LNCAP (cell line): ENCODE measurements at regions not wholly inside any gene's neighbourhood (a gene's known extent, or its start where the extent isn't known, plus 50 kb on each side); places are given as distances from the start of the nearest gene placed in this dataset.

Experiments
- TF ChIP-seq, protein P1 (sequence below): fragments of 450-650 bp; IDR thresholded peaks from 2 replicates; pipeline ENCODE4 v1.5.1; 2017; ENCODE audit warnings: mild to moderate bottlenecking

DNA sequence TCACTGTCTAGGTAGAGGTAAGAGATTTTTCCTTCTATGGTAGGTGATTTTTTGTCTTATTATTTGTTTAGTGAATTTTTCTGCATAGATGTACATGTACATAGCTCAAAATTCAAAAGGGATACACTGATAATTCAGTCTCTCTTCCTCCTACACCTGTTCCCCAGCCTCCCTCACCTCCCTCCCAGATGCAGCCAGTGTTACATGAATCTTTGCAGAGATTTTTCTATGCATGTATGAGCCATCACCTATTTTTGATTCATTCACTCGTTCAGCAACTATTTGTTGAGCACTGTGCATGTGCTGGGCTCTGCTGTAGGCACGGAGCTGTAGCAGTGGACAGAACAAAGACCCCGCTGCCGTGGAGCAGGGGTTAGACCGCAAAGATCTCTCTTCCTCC, 218.9 kb downstream of the AACS start:
- TF ChIP-seq, protein P1, sequence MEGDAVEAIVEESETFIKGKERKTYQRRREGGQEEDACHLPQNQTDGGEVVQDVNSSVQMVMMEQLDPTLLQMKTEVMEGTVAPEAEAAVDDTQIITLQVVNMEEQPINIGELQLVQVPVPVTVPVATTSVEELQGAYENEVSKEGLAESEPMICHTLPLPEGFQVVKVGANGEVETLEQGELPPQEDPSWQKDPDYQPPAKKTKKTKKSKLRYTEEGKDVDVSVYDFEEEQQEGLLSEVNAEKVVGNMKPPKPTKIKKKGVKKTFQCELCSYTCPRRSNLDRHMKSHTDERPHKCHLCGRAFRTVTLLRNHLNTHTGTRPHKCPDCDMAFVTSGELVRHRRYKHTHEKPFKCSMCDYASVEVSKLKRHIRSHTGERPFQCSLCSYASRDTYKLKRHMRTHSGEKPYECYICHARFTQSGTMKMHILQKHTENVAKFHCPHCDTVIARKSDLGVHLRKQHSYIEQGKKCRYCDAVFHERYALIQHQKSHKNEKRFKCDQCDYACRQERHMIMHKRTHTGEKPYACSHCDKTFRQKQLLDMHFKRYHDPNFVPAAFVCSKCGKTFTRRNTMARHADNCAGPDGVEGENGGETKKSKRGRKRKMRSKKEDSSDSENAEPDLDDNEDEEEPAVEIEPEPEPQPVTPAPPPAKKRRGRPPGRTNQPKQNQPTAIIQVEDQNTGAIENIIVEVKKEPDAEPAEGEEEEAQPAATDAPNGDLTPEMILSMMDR, result no peak

GRCh38 chr12:125284945-125285685, 219.9 kb downstream of the AACS start:
- TF ChIP-seq, protein P1, result no peak

DNA sequence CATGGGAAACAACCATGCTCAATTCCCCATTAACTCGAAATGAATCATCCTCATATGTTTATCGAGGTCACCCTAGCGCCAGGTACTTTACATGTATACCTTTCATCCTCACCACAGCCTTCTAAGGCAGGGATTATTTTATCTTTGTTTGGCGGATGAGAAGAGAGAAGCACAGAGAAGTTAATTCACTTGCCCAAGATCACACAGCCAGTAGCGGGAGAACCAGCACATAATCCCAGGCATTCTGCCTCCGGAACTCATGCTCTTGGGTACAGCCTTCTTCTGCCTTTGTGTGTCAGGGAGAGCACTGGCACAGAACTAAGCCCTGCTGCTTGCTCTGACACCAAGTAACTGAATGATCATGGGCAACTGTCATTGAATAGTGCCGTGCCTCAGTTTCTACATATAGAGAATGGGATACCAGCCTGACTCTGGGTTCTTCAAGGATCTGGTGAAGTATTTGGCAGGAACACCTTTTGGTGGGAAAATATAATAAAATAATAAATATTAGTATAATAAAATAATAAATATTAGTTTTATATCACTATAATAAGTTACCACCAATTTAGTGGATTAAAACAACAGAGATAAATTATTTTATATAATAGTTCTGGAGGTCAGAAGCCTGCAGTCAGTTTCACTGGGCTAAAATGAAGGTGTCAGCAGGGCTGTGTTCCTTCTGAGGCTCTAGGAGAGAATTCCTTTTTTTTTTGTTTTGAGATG, 220.9 kb downstream of the AACS start:
- TF ChIP-seq, protein P1, result no peak

GRCh38 chr12:125287155-125287847, 222.1 kb downstream of the AACS start:
- TF ChIP-seq, protein P1, result no peak

DNA sequence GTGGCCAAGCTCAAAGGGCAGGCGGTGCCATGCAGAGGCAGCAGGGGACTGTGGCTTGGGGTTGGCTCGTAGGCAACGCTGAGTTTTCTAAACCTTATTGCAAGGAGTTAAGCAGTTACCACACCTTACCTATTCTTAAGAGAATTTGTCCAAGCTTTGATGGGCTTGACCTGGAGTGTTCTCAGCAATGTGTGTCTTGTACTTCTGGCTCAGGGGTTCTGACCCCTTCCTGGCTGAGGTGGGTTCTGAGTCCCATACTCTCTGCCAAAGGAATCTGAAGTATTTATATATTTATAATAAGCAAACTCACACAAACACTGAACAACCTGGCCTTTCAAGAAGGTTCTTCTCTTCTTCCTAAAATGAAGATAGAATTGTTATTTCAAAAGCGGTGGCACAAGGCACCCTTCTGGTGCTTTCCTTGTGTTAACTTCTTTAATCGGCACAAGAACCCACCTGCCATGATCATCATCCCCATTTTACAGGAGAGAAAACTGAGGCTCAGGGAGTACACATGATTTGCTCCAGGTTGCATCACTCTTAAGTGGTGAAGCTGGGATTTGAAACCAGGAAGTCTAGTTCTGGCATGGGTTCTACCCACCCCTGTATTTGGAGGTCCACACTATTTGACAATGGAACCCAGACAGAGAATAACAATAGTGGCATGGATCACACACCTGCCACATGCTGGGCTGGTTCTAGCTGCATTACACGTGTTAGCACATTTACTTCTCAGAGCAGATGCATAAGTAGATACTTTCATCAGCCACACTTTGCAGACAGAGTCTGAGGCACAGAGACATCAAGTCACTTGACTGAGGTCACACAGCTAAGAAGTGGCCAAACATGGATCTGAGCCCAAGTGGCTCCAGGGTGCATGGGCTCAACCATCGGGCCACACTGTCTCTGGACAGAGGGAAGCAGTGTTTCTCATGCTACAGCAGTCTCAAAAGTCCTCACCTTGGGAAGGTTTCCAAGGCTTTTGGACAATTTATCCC, 224.0 kb downstream of the AACS start:
- TF ChIP-seq, protein P1, result no peak

DNA sequence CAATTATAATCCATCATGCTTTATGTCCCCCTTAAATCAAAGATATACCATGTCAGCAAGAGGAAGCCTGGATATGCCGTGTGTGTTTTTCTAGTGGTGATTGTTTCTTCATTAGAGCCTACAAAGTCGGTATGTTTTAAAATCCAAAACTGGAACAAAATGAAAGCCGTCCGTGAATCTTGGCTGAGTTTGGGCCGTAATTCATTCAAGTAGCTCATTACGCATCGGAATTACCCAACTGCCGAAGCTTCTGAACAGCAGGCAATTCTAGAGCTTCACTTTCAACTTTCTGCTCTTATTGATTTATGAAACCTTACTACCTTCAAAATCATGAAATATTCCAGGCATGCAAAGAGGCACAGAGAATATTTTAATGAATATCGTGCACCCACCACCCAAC, 224.7 kb downstream of the AACS start:
- TF ChIP-seq, protein P1, result no peak

DNA sequence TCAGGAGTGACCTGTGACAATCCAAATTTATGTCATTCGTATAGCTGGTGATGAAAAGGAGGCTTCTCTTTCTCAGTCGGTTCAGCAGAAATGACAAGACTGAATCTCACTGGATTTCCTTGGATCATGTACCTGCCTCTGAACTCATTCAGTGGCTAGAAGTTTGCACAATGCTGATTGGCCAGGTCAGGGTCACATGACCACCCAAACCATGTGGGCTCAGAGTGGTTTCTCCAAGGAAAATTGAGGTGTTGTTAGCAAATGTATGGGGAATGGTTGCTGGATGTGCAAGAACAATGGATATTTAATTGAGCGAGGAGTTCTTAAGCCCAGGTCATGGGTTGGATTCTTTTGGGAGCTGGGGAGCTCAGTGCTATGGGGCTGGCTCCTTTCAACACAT, 227.5 kb downstream of the AACS start:
- TF ChIP-seq, protein P1, result no peak
